Pancreas (tissue), 10 donors: ENCODE measurements at regions not wholly inside any gene's neighbourhood (a gene's known extent, or its start where the extent isn't known, plus 50 kb on each side); places are given as distances from the start of the nearest gene placed in this dataset.

ENCODE experiments used
- ATAC-seq, 4 donors: fragments of 200-7000 bp; cut with Tn5 transposase; one replicate each; pipeline versions ENCODE4 v1.8.0 to v1.9.1; 2020; ENCODE audit warnings: mild to moderate bottlenecking in 4 of 4, moderate library complexity in 4 of 4
- DNase-seq, 6 donors: peaks; one replicate each; pipeline ENCODE4 v3.0.0-alpha.2; 2020
- FAIRE-seq: peaks from 2 replicates; lab custom pipeline; 2012; peaks lifted over from hg19 to GRCh38; lab: Jason Lieb, UNC
- H3K27ac ChIP-seq, 4 donors: fragments of 200-600 bp; sonication (generic); 1 replicate in 3 of 4; 2 replicates in 1 of 4; pipeline versions ENCODE4 v1.5.0 to v1.8.0; 2020
- H3K27me3 ChIP-seq, 4 donors: fragments of 200-600 bp; one replicate each; pipeline ENCODE4 v1.8.0; 2021
- H3K36me3 ChIP-seq, 3 donors: fragments of 200-600 bp; sonication (generic) in 1 of 3; one replicate each; pipeline versions ENCODE4 v1.5.0 to v1.8.0; 2020 to 2021
- H3K4me1 ChIP-seq, 3 donors: fragments of 200-600 bp; one replicate each; pipeline ENCODE4 v1.8.0; 2021
- H3K4me3 ChIP-seq, 4 donors: fragments of 200-600 bp; sonication (generic) in 2 of 4; one replicate each; pipeline versions ENCODE4 v1.5.0 to v1.8.0; 2020 to 2021
- H3K9me3 ChIP-seq, 4 donors: fragments of 200-600 bp; one replicate each; pipeline ENCODE4 v1.8.0; 2021
- CTCF ChIP-seq, 4 donors: fragments of 200-600 bp; sonication (generic) in 3 of 4; IDR thresholded peaks; one replicate each; pipeline versions ENCODE4 v1.5.0 to v1.8.0; 2021; ENCODE audit warnings: antibody characterized with exemption in 4 of 4
- WGBS, 2 donors: extraction: QIAGEN DNeasy Blood & Tissue Kit; methylation state at CpG; one replicate each; pipeline ENCODE4 v1.1.7; 2013; 5-methylcytosine and 5-hydroxymethylcytosine counted together
- intact Hi-C, 3 donors: fragments of 100-400 bp; cut with DNase I; formaldehyde crosslinking; loops; one replicate each; pipeline versions ENCODE4 v1.11.1 to v1.14.2; 2022
- donor health status: healthy with polysubstance abuse.
- donor health status: DM: no; HTN: no; CAD: no; lungs with moderate emphysema.
- donor health status: DM: no; HTN: no; CAD: no.
- donor health status: control.
- donor health status: control.
- donor health status: Bipolar disorder and iron deficiency.
- donor health status: DM: yes; HTN: yes; CAD: no.
- donor health status: DM: no; HTN: no; CAD: no.
- donor health status: DM: no; HTN: no; CAD: no.
- donor health status: DM: yes; HTN: yes; CAD: no.

DNA sequence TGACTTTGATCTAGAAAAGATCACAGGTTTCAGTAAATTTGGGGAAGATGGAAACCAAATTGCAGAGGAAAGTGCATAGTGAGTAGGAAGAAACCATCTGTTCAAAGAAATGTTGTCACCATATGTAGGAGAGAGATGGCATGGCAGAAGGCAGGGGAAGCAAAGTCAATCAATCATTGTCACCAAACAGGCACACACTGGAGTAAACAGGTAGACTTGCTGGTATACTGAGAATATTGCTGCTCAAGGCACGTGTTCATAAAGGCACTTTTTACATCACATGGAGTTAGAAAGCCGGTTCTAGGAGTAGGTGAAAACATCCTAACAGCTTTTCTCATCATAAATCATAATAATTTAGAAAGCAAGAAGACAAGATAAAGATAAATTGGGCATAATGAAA is 550.5 kb upstream of the FAT1 start:
- no peaks in the 10 kb centered on the region for H3K27me3 ChIP-seq
- no peak for FAIRE-seq

DNA sequence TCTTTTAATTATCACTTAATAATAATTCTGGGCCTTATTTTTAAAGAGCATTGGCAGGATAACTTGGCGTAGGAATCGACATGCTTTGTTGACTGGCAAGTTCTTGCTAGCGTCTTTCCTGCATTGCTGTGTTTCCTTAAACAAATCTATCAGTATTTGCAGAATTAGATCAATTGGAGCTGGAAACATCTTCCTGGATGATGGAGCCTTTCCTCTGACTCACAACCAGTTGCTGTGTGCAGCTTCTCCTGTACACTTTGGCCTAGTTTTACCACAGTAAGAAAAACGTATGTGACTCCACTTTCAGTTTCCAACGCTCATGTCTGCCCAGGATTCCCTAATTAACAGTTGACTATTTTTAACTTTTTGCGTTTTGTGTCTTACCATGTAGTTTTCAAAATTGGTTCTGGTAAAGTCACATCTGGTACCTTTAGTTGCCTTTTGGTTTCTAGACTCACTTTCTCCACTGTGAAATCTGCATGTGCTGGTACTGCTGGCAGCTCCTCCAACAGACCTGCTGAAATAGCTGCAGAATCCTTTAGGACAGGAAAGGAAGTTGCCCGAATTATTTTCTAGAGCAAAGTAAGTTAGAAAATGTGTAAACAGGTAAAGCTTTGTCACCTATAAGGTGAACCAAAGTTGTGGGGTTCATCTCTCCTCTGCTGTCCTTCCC is 553.2 kb upstream of the FAT1 start:
- Histone ChIP-seq H3K4me3 (no peak overlapping the region), H3K4me1 (no peaks in the 10 kb centered on the region), H3K27ac (no peak overlapping the region), H3K36me3 (no peaks in the 10 kb centered on the region), H3K9me3 (no peaks in the 10 kb centered on the region), H3K27me3 (no peaks in the 10 kb centered on the region)
- DNase-seq (no peak), ATAC-seq (no peak), FAIRE-seq (no peak)
- WGBS, 2 donors: 76 to 77% methylated on average over 7 of the region's 7 CpGs
- intact Hi-C loops: no loop called here
- TF ChIP-seq CTCF (IDR thresholded peaks at IDR 0.05): no peak

More for the DNA sequence above, 550.5 kb upstream of the FAT1 start:
- H3K4me1 ChIP-seq: no peaks in the 10 kb centered on the region
- no peaks in the 10 kb centered on the region for H3K36me3 ChIP-seq
- H3K4me3 ChIP-seq: no peak overlapping the region
- intact Hi-C loops: no loop called here
- no peak for TF ChIP-seq CTCF (IDR thresholded peaks at IDR 0.05)
- no peaks in the 10 kb centered on the region for H3K9me3 ChIP-seq
- ATAC-seq: no peak
- no peak for DNase-seq
- H3K27ac ChIP-seq: no peak overlapping the region
- 66 to 77% methylated on average over 2 of the region's 2 CpGs for WGBS, 2 donors

- intact Hi-C loops: no loop called here
- DNase-seq: no peak
- Histone ChIP-seq H3K27ac (no peak overlapping the region), H3K36me3 (no peaks in the 10 kb centered on the region), H3K27me3 (no peaks in the 10 kb centered on the region), H3K4me1 (no peaks in the 10 kb centered on the region), H3K4me3 (no peak overlapping the region), H3K9me3 (no peaks in the 10 kb centered on the region)
- TF ChIP-seq CTCF (IDR thresholded peaks at IDR 0.05): no peak
- FAIRE-seq: no peak
- WGBS, 2 donors: 51 to 59% methylated on average over 10 of the region's 10 CpGs
- ATAC-seq: no peak
These were observed 559.7 kb upstream of the FAT1 start for GRCh38 chr4:187283201-187283955.

GRCh38 chr4:187286525-187286924 is 562.9 kb upstream of the FAT1 start:
- no peak for FAIRE-seq

More at GRCh38 chr4:187286525-187286924, 562.9 kb upstream of the FAT1 start:
- DNase-seq: no peak
- TF ChIP-seq CTCF (IDR thresholded peaks at IDR 0.05): no peak
- 68 to 70% methylated on average over 6 of the region's 6 CpGs for WGBS, 2 donors
- no peaks in the 10 kb centered on the region for H3K36me3 ChIP-seq
- H3K27ac ChIP-seq: no peak overlapping the region
- no peaks in the 10 kb centered on the region for H3K9me3 ChIP-seq
- intact Hi-C loops: no loop called here
- ATAC-seq: no peak
- H3K4me3 ChIP-seq: no peak overlapping the region
- H3K4me1 ChIP-seq: no peaks in the 10 kb centered on the region
- H3K27me3 ChIP-seq: no peaks in the 10 kb centered on the region
